Prostate gland (tissue), 2 donors: ENCODE measurements at regions not wholly inside any gene's neighbourhood (a gene's known extent, or its start where the extent isn't known, plus 50 kb on each side); places are given as distances from the start of the nearest gene placed in this dataset.

Experiments
- POLR2A ChIP-seq: fragments of 450-650 bp; IDR thresholded peaks from one replicate; pipeline ENCODE4 v1.6.1; 2016; ENCODE audit warnings: antibody characterized with exemption, mild to moderate bottlenecking
- POLR2AphosphoS5 ChIP-seq: sonication (generic); formaldehyde crosslinking; IDR thresholded peaks from one replicate; pipeline ENCODE4 v1.6.1; 2017; ENCODE audit warnings: antibody characterized with exemption
- TF ChIP-seq, protein P1 (sequence below), 4 experiments: fragments of 200-600 bp in 2 of 4; fragments of 450-650 bp in 2 of 4; sonication (generic) in 2 of 4; IDR thresholded peaks; 1 replicate in 3 of 4; 2 replicates in 1 of 4; pipeline ENCODE4 v1.5.1; 2016 to 2019; ENCODE audit warnings: antibody characterized with exemption in 4 of 4, mild to moderate bottlenecking in 2 of 4, moderate library complexity in 2 of 4

DNA sequence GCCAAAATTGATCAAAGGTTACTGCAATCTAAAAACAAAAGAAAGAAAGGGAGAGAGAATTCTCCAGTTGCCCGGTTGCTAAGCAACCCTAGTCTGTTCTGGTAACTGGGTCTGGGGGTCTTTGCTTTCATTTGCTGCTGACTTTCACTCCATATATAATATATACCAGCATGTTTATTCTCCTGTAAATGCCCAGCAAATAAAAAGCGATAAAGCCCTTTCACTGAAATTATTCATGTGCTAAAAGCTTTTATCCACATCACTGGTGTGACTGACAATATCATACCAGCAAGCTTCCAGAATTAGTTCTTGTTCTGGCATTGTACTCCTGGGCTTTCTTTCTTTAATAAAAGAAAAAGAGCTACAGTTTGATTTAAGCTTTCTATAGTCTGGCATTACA, 75.5 kb upstream of the ST8SIA3 start:
- TF ChIP-seq POLR2A (no peak), POLR2AphosphoS5 (no peak)
- TF ChIP-seq, protein P1, sequence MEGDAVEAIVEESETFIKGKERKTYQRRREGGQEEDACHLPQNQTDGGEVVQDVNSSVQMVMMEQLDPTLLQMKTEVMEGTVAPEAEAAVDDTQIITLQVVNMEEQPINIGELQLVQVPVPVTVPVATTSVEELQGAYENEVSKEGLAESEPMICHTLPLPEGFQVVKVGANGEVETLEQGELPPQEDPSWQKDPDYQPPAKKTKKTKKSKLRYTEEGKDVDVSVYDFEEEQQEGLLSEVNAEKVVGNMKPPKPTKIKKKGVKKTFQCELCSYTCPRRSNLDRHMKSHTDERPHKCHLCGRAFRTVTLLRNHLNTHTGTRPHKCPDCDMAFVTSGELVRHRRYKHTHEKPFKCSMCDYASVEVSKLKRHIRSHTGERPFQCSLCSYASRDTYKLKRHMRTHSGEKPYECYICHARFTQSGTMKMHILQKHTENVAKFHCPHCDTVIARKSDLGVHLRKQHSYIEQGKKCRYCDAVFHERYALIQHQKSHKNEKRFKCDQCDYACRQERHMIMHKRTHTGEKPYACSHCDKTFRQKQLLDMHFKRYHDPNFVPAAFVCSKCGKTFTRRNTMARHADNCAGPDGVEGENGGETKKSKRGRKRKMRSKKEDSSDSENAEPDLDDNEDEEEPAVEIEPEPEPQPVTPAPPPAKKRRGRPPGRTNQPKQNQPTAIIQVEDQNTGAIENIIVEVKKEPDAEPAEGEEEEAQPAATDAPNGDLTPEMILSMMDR (IDR thresholded peaks at IDR 0.05), result no peak
